ENCODE measurements at regions not wholly inside any gene's neighbourhood (a gene's known extent, or its start where the extent isn't known, plus 50 kb on each side); places are given as distances from the start of the nearest gene placed in this dataset.

DNA sequence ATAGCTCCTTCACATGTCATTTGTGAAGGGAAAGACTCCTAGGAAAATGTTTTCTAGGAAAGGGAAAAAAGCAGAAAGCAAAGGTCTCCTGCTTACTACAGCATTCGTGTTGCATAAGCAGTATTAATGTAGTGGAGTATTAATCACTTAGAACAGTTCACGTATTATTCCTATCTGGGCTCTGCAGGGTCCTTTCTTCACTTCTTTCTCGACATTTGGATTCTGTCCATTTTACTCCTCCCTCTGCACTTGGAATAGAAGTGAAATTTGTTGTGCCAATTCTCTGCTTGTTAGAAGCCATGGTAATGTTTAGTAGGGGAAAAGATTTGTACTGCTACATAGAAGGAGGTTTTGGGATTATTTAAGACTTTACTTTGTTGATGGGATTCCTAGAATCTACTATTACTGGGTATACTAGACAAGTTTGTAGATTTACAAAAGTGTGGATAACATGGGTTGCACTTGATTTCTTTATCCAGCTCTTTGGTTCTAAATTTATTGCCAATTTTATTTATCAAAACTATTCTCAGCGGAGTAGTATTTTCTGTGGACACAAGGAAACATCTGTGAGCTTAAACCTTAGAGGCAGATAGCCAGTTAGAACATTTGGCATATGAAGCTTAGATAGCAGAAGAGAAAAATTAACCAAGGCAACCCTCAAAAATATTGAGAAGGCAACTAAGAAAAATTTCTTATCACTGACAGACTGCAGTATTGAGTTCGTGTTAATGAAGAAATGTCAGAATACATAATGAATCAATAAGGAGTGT lies 108.4 kb upstream of the ESR1 start:
- Histone ChIP-seq H3K36me3 (ENCODE audit: control insufficient read depth in 2 of 2, insufficient read depth in 2 of 2, low read length in 1 of 2) (no peaks in the 10 kb centered on the region), H3K4me3 (ENCODE audit: low read depth in 1 of 2, low read length in 2 of 2) (no peak overlapping the region), H3K9me3 (ENCODE audit: control insufficient read depth in 2 of 2, insufficient read depth in 1 of 2, low read depth in 1 of 2, low read length in 1 of 2) (no peaks in the 10 kb centered on the region), H3K27me3 (ENCODE audit: control insufficient read depth in 1 of 2, insufficient read depth in 2 of 2, low read length in 2 of 2) (no peaks in the 10 kb centered on the region), H3K27ac (ENCODE audit: low read depth in 2 of 2, low read length in 1 of 2) (no peak overlapping the region), H3K4me1 (ENCODE audit: control insufficient read depth in 2 of 2, insufficient read depth in 2 of 2, low read length in 1 of 2) (no peaks in the 10 kb centered on the region)
- WGBS, 2 donors: 64 to 66% methylated on average over 5 of the region's 5 CpGs

DNA sequence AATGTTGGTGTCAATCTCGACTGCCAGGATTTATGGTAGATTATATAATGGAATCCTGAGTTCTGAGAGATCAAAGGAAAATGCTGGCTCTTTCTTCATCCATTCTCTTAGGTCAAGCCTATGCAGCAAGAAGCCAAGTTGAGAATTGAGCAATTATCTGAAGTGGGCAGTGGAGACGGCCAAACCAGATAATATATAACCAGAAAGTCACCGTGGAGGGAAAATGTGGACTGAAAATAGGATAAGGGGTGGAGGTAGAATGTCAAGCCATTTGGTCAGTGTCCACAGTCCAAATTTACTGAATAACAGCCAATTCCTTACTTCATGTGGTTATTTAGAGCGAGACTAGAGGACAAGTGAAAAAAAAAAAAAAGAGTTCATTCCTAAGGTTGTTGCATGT lies 107.8 kb upstream of the ESR1 start:
- Histone ChIP-seq H3K4me1 (ENCODE audit: control insufficient read depth in 2 of 2, insufficient read depth in 2 of 2, low read length in 1 of 2) (no peaks in the 10 kb centered on the region), H3K4me3 (ENCODE audit: low read depth in 1 of 2, low read length in 2 of 2) (no peak overlapping the region), H3K9me3 (ENCODE audit: control insufficient read depth in 2 of 2, insufficient read depth in 1 of 2, low read depth in 1 of 2, low read length in 1 of 2) (no peaks in the 10 kb centered on the region), H3K27me3 (ENCODE audit: control insufficient read depth in 1 of 2, insufficient read depth in 2 of 2, low read length in 2 of 2) (no peaks in the 10 kb centered on the region), H3K36me3 (ENCODE audit: control insufficient read depth in 2 of 2, insufficient read depth in 2 of 2, low read length in 1 of 2) (no peaks in the 10 kb centered on the region), H3K27ac (ENCODE audit: low read depth in 2 of 2, low read length in 1 of 2) (no peak overlapping the region)
- WGBS, 2 donors: 58 to 64% methylated on average over 4 of the region's 4 CpGs

DNA sequence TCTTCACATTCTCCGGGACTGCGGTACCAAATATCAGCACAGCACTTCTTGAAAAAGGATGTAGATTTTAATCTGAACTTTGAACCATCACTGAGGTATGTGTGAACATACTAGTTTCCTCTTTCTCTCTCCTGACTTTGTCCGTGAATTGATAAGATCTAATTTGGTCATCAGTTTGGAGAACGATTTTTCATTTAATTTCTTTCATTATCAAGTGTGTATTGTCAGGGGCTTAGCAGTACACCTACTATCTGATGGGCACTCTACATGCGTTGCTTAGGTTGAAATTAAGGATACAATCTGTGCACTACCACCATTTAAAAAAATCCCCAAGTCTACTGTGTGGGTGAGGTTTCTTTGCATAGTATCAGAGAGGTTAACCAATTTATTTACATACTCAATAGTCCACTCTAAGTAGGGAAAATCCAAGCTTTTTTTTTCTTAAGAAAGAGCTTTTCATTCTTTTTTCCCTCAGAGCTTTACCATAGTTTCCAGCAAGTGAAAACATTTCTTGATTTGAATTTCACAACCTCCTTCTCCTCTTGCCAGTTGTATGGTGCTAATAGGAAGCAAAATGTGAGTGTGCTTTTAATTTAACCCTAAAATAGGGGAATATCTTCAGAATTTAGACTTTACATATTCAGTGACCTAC lies 105.4 kb upstream of the ESR1 start:
- 64 to 74% methylated on average over 5 of the region's 5 CpGs for WGBS, 2 donors
- Histone ChIP-seq H3K27me3 (ENCODE audit: control insufficient read depth in 1 of 2, insufficient read depth in 2 of 2, low read length in 2 of 2) (no peaks in the 10 kb centered on the region), H3K36me3 (ENCODE audit: control insufficient read depth in 2 of 2, insufficient read depth in 2 of 2, low read length in 1 of 2) (no peaks in the 10 kb centered on the region), H3K4me3 (ENCODE audit: low read depth in 1 of 2, low read length in 2 of 2) (no peak overlapping the region), H3K9me3 (ENCODE audit: control insufficient read depth in 2 of 2, insufficient read depth in 1 of 2, low read depth in 1 of 2, low read length in 1 of 2) (no peaks in the 10 kb centered on the region), H3K27ac (ENCODE audit: low read depth in 2 of 2, low read length in 1 of 2) (no peak overlapping the region), H3K4me1 (ENCODE audit: control insufficient read depth in 2 of 2, insufficient read depth in 2 of 2, low read length in 1 of 2) (no peaks in the 10 kb centered on the region)

DNA sequence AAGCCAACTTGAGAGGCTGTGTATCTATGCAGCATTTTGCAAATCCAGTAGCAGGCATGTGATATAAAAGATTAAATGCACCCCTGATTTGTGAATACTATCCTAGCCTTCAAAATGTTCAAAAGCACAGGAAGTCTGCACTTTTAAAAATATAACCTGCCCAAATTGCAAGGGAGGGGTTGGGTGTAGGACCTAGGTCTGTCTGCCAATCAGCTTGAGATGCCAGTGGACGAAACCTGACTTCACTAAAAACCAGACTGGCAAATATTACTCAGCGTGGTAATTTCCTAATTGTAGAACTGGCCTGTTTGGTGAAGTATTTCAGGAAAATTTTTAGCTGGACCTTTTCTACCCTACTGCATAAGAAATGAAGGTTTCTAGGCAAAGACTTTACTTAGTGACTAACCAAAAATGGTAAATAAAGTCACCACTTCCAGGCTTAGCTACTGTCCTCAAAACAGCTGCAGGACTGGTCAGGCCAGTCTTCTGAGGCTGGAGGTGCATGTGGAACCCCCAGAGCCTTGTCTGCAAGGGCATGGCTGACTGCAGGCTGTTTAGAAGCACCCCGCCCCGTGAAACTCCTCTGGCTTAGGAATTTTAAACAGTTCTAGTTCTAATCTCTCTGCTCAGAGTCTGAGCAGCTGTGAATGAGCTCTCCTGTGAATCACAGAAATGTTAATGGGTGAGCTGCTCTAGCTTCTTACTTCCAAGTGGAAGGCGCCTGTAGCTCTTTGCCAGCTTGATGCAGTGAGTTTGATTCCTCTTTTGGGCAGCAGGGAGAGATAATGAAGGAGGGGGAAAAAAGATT lies 104.4 kb upstream of the ESR1 start:
- WGBS, 2 donors: 43 to 44% methylated on average over 5 of the region's 5 CpGs
- H3K27ac ChIP-seq (ENCODE audit: low read depth in 2 of 2, low read length in 1 of 2): no peak overlapping the region

DNA sequence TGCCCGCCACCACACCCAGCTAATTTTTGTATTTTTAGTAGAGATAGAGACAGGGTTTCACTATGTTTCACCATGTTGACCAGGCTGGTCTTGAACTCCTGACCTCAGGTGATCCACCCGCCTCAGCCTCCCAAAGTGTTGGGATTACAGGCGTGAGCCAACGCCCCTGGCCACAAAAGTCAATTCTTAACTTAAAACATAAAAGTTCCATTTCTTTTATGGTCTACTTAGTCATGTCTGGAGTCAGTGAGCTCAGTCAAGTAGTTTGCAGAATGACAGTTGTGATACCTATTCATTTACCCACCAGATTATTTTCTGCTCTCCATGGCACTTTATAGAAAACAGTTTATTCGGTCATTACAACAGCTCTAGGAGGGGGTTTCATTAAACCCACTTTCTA lies 103.1 kb upstream of the ESR1 start:
- Histone ChIP-seq H3K9me3 (ENCODE audit: control insufficient read depth in 2 of 2, insufficient read depth in 1 of 2, low read depth in 1 of 2, low read length in 1 of 2) (no peaks in the 10 kb centered on the region), H3K27me3 (ENCODE audit: control insufficient read depth in 1 of 2, insufficient read depth in 2 of 2, low read length in 2 of 2) (no peaks in the 10 kb centered on the region), H3K4me1 (ENCODE audit: control insufficient read depth in 2 of 2, insufficient read depth in 2 of 2, low read length in 1 of 2) (no peaks in the 10 kb centered on the region), H3K4me3 (ENCODE audit: low read depth in 1 of 2, low read length in 2 of 2) (no peak overlapping the region), H3K27ac (ENCODE audit: low read depth in 2 of 2, low read length in 1 of 2) (no peak overlapping the region), H3K36me3 (ENCODE audit: control insufficient read depth in 2 of 2, insufficient read depth in 2 of 2, low read length in 1 of 2) (no peaks in the 10 kb centered on the region)
- WGBS, 2 donors: 79 to 81% methylated on average over 5 of the region's 5 CpGs

More for the DNA sequence above, 104.4 kb upstream of the ESR1 start:
- no peaks in the 10 kb centered on the region for H3K27me3 ChIP-seq (ENCODE audit: control insufficient read depth in 1 of 2, insufficient read depth in 2 of 2, low read length in 2 of 2)
- H3K4me3 ChIP-seq (ENCODE audit: low read depth in 1 of 2, low read length in 2 of 2): no peak overlapping the region
- H3K4me1 ChIP-seq (ENCODE audit: control insufficient read depth in 2 of 2, insufficient read depth in 2 of 2, low read length in 1 of 2): no peaks in the 10 kb centered on the region
- H3K36me3 ChIP-seq (ENCODE audit: control insufficient read depth in 2 of 2, insufficient read depth in 2 of 2, low read length in 1 of 2): no peaks in the 10 kb centered on the region
- H3K9me3 ChIP-seq (ENCODE audit: control insufficient read depth in 2 of 2, insufficient read depth in 1 of 2, low read depth in 1 of 2, low read length in 1 of 2): no peaks in the 10 kb centered on the region

DNA sequence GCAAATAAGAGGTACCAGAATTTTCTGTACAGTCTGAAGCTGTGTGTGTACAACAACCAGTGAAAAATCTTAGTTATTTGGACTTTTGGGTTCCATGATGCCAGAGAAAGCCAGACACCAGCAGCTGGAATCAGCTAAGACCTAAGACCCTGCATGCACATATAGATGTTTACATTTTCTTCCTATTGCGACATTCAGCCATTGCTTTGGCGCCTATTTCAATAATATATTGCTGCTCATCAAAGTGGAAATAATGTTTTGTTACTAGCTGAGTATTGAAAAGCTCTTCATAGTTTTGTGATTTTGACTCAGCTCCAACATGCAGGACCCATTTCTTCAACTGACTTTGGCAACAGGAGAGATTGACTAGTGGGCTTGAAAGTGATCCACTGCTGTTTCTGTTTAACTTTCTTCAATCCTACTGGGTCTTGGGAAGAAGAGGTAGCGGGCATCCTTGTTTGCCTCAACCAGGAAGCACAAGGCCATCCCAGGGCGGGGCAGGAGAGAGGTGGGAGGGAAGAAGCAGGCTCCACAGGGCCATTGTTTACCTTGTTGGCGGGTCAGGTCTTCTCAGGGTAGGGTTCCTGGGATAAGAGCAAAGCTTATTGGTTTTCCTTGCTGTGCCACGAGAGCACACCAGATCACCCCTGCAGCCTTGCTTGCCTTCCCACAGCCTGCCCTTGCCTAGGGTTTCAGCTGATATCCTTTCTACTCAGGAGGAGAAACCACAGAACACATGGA lies 101.3 kb upstream of the ESR1 start:
- Histone ChIP-seq H3K27ac (ENCODE audit: low read depth in 2 of 2, low read length in 1 of 2) (no peak overlapping the region), H3K27me3 (ENCODE audit: control insufficient read depth in 1 of 2, insufficient read depth in 2 of 2, low read length in 2 of 2) (no peaks in the 10 kb centered on the region), H3K36me3 (ENCODE audit: control insufficient read depth in 2 of 2, insufficient read depth in 2 of 2, low read length in 1 of 2) (no peaks in the 10 kb centered on the region), H3K4me3 (ENCODE audit: low read depth in 1 of 2, low read length in 2 of 2) (no peak overlapping the region), H3K4me1 (ENCODE audit: control insufficient read depth in 2 of 2, insufficient read depth in 2 of 2, low read length in 1 of 2) (no peaks in the 10 kb centered on the region), H3K9me3 (ENCODE audit: control insufficient read depth in 2 of 2, insufficient read depth in 1 of 2, low read depth in 1 of 2, low read length in 1 of 2) (no peaks in the 10 kb centered on the region)
- WGBS, 2 donors: 70 to 83% methylated on average over 6 of the region's 6 CpGs

DNA sequence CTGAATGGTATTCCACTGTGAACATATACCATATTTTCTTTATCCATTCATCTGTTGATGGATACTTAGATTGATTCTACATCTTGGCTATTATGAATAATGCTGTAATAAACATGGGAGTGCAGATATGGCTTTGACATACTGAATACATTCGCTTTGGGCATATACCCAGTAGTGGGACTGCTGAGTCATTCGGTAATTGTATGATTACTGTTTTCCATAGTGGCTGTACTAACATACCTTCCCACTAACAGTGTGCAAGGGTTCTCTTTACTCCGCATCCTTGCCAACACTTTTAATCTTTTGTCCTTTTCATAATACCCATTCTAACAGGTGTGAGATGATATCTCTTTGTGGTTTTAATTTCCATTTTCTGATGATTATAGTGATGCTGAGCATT lies 98.2 kb upstream of the ESR1 start:
- no peaks in the 10 kb centered on the region for H3K4me1 ChIP-seq (ENCODE audit: control insufficient read depth in 2 of 2, insufficient read depth in 2 of 2, low read length in 1 of 2)
- H3K9me3 ChIP-seq (ENCODE audit: control insufficient read depth in 2 of 2, insufficient read depth in 1 of 2, low read depth in 1 of 2, low read length in 1 of 2): no peaks in the 10 kb centered on the region
- 88% methylated on average over 3 of the region's 3 CpGs for WGBS, 2 donors
- no peaks in the 10 kb centered on the region for H3K36me3 ChIP-seq (ENCODE audit: control insufficient read depth in 2 of 2, insufficient read depth in 2 of 2, low read length in 1 of 2)
- H3K27me3 ChIP-seq (ENCODE audit: control insufficient read depth in 1 of 2, insufficient read depth in 2 of 2, low read length in 2 of 2): no peaks in the 10 kb centered on the region
- no peak overlapping the region for H3K27ac ChIP-seq (ENCODE audit: low read depth in 2 of 2, low read length in 1 of 2)
- no peak overlapping the region for H3K4me3 ChIP-seq (ENCODE audit: low read depth in 1 of 2, low read length in 2 of 2)

DNA sequence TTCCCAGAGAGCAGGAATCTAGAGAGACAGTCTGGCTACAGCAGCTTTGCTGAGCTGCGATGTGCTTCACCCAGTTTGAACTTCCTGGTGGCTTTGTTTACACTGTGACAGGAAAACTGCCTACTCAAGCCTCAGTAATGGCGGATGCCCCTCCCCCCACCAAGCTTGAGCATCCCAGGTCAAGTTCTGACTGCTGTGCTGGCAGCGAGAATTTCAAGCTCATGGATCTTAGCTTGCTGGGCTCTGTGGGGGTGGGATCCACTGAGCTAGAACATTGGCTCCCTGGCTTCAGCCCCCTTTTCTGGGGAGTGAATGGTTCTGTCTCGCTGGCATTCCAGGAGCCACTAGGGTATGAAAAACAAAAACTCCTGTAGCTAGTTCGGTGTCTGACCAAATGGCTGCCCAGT lies 91.0 kb upstream of the ESR1 start:
- Histone ChIP-seq H3K4me1 (ENCODE audit: control insufficient read depth in 2 of 2, insufficient read depth in 2 of 2, low read length in 1 of 2) (no peaks in the 10 kb centered on the region), H3K27ac (ENCODE audit: low read depth in 2 of 2, low read length in 1 of 2) (no peak overlapping the region), H3K4me3 (ENCODE audit: low read depth in 1 of 2, low read length in 2 of 2) (no peak overlapping the region), H3K27me3 (ENCODE audit: control insufficient read depth in 1 of 2, insufficient read depth in 2 of 2, low read length in 2 of 2) (no peaks in the 10 kb centered on the region), H3K9me3 (ENCODE audit: control insufficient read depth in 2 of 2, insufficient read depth in 1 of 2, low read depth in 1 of 2, low read length in 1 of 2) (no peaks in the 10 kb centered on the region), H3K36me3 (ENCODE audit: control insufficient read depth in 2 of 2, insufficient read depth in 2 of 2, low read length in 1 of 2) (no peaks in the 10 kb centered on the region)
- WGBS, 2 donors: 52 to 57% methylated on average over 5 of the region's 5 CpGs

DNA sequence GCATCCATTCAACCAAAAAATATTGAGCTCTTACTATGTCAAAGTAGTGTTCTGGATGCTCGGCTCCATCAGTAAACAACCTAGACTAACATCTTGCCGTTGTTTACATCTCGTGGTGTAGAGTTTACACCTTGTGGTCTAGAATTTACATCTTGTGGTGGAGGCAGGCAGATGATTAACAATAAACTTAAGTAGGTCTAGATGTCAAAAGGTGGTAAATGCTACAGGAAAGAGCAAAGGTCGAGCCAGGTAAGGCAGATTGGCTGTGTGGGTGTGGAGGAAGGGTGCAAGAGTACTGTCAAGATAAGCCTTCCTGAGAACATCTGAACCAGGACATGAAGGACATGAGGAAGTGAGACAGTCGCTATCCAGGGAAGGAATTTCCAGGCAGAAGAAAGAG lies 88.4 kb upstream of the ESR1 start:
- no peaks in the 10 kb centered on the region for H3K36me3 ChIP-seq (ENCODE audit: control insufficient read depth in 2 of 2, insufficient read depth in 2 of 2, low read length in 1 of 2)
- no peaks in the 10 kb centered on the region for H3K9me3 ChIP-seq (ENCODE audit: control insufficient read depth in 2 of 2, insufficient read depth in 1 of 2, low read depth in 1 of 2, low read length in 1 of 2)
- no peaks in the 10 kb centered on the region for H3K4me1 ChIP-seq (ENCODE audit: control insufficient read depth in 2 of 2, insufficient read depth in 2 of 2, low read length in 1 of 2)
- no peak overlapping the region for H3K4me3 ChIP-seq (ENCODE audit: low read depth in 1 of 2, low read length in 2 of 2)
- H3K27me3 ChIP-seq (ENCODE audit: control insufficient read depth in 1 of 2, insufficient read depth in 2 of 2, low read length in 2 of 2): no peaks in the 10 kb centered on the region
- WGBS, 2 donors: 75 to 79% methylated on average over 5 of the region's 5 CpGs
- no peak overlapping the region for H3K27ac ChIP-seq (ENCODE audit: low read depth in 2 of 2, low read length in 1 of 2)

Data from esophagus (tissue), 2 donors.